GM19239 (cell line): ENCODE measurements at regions not wholly inside any gene's neighbourhood (a gene's known extent, or its start where the extent isn't known, plus 50 kb on each side); places are given as distances from the start of the nearest gene placed in this dataset.
A peak's percentile ranks its signal among the peaks of the same experiment; 100 is the strongest.

Experiments used
- DNase-seq: peaks from one replicate; pipeline ENCODE4 v3.0.0; 2011; ENCODE audit warnings: low spot score; ENCODE audit not compliant: insufficient read length
- FAIRE-seq: peaks from 2 replicates; lab custom pipeline; 2011; peaks lifted over from hg19 to GRCh38; lab: Jason Lieb, UNC

DNA sequence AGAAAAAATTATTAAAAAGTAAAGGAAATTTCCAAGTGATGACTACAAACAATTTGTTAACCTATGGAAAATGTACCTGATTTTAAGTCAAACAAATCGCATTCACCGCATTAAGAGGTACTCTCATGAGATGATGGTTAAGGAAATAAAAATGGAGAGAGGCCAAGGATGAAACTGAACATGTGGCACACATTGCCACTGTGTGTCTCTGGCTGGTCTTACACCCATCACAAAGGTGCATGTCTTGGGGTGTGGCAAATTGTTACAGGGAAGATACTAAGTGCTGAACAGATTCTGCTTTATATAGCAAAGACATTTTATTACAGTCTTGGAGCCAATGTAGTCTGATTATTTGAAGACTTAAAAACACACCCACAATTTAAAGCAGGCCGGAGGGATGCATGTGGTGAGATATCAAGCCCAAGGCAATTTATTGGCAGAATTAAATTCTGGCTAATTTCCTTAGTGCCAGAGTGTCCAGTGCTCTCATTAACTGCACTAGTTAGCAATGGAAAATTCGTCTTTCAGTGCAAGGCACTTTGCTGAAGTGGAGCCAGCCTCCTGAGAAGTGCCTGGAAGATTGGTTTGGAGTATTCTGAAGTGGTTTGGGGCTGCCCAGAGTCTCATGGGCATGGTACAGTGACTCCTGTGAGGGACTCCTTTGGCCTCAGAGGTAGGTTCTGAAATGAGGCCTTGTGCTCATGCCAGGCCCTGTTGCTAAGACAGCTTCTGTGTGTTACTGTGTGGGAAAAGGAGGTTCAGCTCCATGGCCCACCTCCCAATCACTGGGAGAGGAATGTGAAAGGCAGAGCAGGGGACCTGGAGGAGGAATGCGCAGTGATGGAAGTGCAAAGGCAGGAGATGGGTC lies 166.9 kb downstream of the BRMS1L start:
- DNase-seq = no peak
- FAIRE-seq = no peak

DNA sequence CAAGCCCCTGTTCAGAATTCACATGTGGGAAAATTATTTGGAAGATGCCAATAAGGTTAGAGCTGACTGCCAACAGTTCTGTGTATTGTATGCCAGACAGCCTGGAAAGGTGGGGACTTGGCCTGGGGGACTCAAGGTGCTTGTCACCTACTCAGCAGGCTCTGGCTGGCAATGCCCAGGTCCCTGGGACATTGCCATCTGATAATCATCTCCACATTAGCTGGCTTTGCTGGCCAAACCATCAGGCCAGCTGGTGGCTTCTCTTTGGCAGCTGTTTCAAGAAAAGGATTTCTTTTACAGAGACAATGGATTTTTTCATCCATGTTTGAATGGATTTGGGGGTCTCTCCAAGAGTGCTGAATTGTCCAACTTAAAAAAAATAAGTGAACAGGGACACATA lies 165.2 kb downstream of the BRMS1L start:
- DNase-seq (no peak), FAIRE-seq (no peak)

DNA sequence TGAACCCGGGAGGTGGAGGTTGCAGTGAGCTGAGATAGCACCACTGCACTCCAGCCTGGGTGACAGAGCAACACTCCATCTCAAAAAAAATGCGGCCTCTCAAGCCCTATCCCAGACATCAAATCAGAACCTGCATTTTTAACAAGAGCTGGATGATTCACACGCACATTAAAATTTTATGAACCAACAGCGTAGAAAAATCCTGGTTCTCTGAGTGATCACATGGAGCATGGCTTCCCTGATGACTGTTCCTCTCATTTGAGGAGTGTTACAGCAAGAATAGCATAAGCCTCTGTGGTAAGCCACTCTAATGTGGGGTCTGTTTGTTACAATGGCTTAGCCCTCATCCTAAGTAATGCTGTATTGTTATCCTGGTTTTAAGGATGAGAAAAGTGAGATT lies 163.6 kb downstream of the BRMS1L start:
- DNase-seq (no peak), FAIRE-seq (no peak)

DNA sequence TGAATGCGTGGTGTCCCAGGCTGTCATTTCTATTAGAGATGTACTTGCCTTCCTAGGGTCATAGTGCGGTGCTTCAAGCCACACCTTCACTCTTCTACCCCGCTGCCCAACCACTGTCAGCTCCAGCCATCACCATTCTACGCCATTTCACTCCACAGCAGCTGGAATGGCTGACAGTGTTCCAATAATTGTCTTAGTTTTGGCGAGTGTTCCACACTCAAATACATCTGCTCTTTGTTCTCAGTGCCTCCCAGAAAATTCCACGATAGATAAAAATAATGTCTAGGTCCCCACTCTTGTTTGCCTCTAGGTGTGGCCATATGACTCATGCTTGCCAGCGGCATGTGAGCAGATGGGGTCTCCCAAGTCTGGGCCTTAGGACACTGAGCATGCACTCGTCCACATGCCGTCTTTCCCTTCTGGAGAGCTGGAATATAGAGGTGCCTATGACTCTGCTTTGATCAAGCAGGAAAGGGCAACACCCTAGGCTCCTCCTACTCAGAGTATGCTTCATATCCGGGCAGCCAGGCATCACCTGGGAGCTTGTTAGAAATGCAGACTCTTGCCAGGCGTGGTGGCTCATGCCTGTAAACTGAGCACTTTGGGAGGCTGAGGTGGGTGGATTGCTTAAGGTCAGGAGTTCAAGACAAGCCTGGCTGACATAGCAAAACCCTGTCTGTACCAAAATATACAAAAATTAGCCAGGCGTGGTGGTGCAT lies 163.0 kb downstream of the BRMS1L start:
- DNase-seq (no peak), FAIRE-seq (no peak)

DNA sequence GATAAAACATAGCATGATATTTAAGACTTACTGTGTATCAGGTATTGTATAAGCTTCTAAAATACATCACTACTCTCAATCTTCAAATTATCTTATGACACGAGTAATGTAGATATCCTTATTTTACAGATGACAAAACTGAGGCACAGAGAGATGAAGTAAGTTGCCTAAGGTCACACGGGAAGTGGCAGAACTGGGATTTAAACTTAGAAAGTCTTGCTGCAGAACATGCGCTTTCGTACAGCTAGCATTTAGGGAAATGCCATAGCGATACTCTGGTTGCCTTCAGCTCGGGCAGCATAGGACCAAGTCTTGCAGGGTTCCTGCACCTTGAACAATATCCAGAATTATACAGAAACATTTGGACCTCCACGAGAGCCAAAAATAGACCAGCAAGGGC lies 162.4 kb downstream of the BRMS1L start:
- no peak for DNase-seq
- no peak for FAIRE-seq

DNA sequence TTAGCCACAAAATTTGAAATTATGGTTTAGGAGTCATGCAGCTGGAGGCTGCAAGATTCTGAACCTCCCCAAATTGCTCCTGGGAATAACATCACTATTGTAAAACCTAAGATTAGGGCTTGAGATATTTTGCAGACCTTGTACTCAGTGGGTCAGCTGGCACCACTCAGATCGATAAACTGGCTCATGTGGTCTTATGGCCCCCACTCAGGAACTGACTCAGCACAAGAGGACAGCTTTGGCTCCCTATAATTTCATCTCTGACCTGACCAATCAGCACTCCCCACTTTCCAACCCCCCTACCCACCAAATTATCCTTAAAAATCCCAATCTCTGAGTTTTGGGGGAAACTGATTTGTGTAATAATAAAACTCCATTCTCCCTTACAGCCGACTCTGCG lies 161.6 kb downstream of the BRMS1L start:
- DNase-seq (no peak), FAIRE-seq (no peak)

DNA sequence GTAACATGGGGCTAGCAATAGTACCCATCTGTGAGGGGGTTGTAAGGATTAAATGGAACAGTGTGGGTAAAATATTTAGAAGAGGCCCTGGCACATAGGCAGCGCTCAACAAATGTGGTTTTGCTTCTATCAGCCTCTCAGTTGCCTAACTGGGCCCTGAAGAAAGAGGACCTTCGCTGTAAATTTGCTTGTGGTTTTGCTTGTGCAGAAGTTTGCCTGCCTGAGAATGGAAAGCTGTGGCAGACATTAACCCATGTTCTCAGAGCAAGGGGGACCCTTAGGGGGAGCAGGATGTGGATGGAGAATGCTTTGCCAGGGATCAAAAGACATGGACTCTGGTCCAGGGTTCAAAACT lies 160.1 kb downstream of the BRMS1L start:
- DNase-seq = peak; percentile 5
- FAIRE-seq = peak; percentile 54

DNA sequence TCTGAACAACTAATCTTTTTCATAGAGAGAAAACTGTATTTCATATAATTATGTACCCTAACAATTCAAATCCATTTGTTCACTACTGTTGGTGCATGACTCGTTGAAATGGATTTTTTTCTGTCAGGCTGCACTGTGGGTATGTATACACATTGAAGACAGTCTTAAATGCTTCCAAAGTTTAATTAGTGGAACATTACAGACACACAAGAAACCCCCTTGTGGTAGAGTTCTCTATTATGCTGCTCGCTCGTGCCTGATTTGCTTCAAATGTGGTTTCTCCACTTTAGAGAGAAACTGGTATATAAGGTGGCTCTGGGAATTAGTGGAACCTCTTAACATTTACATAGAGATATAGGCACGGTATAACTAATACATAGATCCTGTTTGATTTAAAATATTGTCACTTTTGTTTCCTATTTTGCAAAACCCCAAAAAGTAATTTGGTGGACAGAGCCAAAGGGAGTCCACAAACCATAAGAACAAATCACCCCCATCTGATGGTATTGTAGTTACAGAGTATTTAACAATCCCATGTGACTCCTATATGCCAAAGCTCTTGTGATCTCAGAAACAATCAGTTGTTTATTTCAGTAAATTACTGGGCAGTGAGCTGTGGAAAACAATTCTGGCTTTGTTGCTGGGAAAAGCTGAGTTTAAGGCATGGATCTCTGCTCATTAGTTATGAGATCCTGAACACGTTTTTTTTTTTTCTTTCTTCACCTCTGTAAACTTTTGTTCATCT lies 159.5 kb downstream of the BRMS1L start:
- DNase-seq (no peak), FAIRE-seq (peak; percentile 23)

DNA sequence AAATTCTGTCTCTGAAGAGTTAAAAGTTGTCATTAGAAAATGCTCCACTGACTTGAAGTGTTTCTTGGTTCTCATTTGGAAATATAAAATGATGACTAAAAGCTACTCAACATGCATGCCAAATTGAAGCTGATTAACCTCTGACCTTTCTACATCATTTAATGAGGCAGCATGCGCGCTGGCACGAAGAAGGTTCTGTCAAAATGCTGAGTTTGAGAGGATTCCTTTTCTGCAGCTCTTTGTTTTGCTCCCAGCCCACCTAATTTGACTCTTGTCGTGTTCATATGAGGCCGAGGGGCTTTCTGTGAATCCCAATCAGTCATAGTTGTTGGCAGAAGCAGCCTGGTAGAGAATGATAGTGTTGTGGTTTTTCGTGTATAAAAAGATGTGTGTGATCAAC lies 153.4 kb downstream of the BRMS1L start:
- no peak for FAIRE-seq

DNA sequence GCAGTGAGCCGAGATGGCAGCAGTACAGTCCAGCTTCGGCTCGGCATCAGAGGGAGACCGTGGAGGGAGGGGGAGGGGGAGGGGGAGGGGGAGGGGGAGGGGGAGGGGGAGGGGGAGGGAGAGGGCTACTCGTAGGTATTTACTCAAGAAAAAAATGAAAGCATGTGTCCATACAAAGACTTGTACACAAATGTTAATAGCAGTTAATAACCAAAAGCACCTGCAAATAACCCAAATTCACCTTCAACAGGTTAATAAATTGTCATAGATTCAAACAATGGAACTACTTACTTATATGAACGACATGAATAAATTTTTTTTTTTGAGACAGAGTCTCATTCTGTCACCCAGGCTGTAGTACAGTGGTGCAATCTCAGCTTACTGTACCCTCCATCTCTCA lies 152.4 kb downstream of the BRMS1L start:
- FAIRE-seq (no peak), DNase-seq (no peak)

More for the DNA sequence above, 153.4 kb downstream of the BRMS1L start:
- DNase-seq = no peak

DNA sequence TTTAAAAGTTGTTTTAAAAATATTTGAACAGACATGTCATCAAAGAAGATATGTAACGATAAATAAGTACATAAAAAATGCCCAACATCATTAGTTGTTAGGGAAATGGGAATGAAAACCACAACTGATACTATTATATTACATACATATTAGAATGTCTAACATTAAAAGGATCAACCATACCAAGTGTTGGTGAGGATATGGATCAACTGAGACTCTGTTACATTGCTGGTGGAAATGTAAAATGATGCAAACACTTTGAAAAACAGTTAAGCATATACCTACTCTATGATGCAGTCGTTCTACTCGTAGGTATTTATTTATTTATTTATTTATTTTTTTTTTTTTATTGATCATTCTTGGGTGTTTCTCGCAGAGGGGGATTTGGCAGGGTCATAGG lies 149.7 kb downstream of the BRMS1L start:
- DNase-seq (no peak), FAIRE-seq (no peak)

DNA sequence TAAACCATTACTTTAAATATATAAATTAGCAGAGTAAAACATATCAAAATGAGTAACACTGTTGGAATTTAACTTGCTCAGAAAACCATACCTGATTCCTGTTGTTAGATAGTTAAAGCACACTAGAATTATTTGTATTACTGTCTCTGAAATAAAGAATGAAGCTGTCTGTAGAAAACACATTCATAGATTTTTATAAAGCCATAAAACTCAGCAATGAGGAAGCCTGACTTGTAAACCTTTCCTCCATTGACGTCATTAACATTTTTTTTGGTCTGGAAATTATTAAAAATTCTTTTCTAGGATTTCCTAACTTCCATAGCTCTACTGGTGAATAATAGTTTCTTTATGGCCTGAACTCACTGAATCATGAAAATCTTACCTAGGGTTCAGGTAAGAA lies 147.6 kb downstream of the BRMS1L start:
- FAIRE-seq = no peak
- DNase-seq = no peak

DNA sequence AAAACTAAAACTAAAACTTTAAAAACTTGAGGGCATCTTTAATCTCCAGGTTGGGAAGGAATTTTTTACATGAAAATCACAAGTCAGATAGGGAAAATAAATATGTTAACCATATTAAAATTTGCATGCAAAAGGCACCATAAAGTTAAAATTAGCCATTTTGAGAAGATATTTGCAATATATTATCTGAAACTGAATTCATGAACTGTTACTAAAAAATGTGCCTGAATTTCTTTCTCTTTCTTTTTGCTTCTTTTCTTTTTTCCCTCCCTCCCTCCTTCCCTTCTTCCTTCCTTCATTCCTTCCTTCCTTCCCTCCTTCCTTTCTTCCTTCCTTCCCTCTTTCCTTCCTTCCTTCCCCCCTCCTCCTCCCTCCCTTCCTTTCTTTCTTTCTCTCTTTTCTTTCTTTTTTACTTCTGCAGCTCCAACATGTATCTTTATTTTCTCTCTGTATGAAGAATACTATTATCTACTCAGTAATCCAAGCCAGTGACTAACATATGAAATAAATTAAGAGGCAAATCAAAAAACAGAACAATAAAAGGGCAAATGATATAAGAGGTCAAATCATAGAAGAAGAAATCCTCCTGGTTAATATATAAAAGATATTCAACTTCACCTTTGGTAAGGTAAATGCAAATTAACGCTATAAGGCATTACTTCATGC lies 146.0 kb downstream of the BRMS1L start:
- FAIRE-seq (no peak), DNase-seq (no peak)

DNA sequence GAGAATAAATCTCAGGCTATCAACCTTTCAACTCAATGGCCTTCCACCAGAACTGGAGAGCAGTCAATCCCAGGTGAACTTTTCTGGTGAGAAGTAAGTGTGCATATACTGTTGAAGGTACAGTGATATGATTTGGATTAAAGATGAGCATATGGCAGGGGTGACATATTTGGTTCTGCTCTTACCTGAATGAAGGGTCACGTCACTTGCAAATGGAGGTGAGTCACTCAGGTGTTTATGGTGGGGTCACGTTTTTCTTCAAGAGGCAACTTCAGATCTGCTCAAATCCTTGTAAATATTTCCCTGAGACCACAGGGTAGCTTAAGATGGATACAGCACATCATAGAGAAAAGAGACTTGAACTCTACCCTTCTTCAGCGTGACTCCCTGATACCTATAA lies 143.2 kb downstream of the BRMS1L start:
- DNase-seq (no peak), FAIRE-seq (no peak)

DNA sequence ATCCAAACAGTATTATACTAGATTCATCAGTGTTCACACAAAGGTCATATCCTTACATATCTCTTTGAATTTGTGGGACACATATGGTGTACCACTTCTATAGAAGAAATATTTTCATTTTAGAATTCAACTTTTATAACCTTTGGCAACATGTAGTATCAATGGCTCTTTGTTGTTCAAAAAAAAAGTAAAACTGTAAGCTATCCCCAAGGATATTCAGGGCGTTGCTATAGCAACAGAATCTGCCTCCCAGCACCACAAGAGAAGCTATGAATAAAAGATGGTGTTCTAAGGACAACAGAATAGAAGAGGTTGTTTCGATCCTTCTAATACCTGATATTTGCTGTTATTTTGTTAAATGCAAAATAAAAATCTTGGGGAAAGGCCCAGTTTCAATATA lies 139.3 kb downstream of the BRMS1L start:
- DNase-seq (no peak), FAIRE-seq (no peak)

DNA sequence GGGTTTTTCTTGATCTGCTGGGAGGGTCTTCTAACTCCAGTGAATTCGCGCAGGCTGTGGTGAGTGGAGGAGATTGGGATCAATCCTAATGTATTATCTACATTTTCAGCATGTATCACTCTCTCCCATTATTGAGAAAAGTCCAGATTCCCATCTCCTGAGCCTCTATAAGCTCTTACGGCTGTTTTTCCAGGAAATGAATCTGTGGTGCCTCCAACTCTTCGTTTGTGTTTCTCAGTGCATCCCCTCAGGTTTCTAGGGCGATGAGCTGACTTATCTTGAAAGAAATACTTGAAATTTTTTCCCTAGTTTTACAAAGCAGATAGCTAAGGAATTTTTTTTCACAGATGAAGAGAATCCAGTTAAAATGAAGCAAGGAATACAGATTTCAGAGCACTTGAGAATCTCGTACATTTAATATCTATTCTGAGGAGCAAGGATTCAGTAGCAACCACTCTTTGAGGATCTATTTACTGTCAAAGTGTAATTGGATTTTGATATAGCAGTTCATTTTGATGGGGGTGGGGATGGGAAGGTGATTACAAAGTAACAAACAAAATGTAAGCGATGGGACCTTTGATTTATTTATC lies 138.7 kb downstream of the BRMS1L start:
- DNase-seq = no peak
- FAIRE-seq = no peak

DNA sequence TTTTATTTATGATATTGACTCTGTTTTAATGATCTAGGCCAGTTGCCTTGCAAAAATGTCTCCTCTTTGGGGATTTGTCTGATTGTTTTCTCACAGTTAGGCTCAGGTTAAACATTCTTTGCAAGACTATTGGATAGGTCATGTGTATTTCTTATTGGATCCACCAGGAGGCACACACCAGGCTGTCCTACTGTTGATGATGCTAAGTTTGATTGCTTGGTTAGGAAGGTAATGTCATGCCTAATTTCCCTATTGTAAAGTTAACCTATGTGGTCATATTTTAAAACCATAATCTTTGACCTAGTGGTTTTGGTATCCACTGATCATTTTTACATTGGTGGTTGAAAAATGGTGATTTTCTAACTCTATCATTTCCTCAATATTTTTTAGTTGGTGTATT lies 137.1 kb downstream of the BRMS1L start:
- no peak for DNase-seq
- FAIRE-seq = peak; percentile 39

DNA sequence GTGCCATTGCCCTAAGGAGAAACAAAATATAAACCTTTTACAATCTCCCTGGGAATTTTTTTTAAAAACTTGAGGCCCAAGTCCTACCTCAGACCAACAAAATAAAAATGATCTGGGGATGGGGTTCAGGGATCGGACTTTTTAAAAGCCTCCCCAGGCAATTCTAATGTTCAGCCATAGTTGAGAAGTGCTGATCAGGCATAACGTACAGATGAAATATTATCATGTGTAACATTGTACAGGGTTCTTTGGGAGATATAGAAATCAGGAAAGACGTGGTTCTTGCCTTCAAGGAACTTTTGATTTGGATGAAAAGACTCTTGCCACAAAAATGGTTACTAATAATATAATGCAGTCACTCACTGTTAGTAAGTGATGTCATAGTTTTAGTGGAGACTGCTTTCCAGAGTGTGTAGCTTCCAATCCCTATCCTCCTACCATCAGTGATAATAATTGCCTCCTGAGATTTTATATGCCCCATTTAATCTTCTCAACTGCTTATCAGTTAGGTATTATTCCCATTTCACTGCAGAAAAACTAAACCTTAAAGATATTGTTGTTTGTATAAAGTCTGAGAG lies 135.6 kb downstream of the BRMS1L start:
- no peak for FAIRE-seq
- no peak for DNase-seq

DNA sequence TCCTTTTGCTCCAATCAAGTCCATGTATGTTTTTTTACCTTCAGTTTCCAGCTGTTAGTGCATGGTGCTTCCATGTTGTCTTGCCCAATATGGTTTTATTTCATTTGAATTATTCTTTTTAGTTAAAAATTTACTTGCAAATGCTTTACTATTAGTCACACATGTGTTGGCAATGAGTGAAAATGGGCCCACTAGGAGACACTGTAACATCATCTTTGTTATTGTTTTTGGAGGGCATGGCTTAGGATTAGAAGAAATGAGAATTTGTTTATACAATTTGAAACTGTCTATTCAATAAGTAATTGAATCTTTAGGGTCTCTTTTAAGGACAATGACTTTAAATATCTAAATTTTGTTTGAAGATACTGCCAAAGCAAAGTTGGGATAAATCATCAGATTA lies 133.7 kb downstream of the BRMS1L start:
- DNase-seq (no peak), FAIRE-seq (no peak)

DNA sequence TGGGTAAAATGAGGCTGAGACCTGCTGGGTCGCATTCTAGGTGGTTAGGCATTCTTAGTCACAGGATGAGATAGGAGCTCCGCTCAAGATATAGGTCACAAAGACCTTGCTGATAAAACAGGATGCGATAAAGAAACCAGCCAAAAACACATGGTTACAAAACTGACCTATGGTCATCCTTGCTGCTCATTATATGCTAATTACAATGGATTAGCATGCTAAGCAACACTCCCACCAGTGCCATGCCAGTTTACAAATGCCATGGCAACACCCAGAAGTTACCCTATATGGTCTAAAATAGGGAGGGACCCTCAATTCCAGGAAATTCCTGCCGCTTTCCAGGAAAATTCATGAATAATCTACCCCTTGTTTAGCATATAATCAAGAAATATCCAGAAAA lies 132.4 kb downstream of the BRMS1L start:
- FAIRE-seq = no peak

More for the DNA sequence above, 132.4 kb downstream of the BRMS1L start:
- DNase-seq = no peak
